ENCODE measurements at regions not wholly inside any gene's neighbourhood (a gene's known extent, or its start where the extent isn't known, plus 50 kb on each side); places are given as distances from the start of the nearest gene placed in this dataset.

DNA sequence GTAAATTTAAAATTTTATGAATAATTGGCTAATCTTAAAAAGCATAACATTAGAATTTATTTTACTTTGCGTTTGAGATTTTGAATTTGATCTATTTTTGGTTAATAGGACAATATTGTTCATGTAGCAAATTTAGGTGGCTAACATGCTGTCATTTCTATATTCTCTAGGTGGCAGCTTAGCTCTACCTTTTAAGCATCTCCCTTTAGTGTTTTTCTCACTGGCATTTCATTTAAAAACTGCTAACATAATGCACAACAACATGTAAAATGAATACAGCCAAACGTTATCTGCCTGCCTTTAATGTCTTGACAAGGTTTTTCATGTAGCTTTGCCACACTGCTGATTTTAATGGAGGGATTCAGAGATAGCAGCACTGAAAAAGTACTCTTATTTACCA lies 272.4 kb upstream of the FBXO33 start:
- TF ChIP-seq, protein P1, sequence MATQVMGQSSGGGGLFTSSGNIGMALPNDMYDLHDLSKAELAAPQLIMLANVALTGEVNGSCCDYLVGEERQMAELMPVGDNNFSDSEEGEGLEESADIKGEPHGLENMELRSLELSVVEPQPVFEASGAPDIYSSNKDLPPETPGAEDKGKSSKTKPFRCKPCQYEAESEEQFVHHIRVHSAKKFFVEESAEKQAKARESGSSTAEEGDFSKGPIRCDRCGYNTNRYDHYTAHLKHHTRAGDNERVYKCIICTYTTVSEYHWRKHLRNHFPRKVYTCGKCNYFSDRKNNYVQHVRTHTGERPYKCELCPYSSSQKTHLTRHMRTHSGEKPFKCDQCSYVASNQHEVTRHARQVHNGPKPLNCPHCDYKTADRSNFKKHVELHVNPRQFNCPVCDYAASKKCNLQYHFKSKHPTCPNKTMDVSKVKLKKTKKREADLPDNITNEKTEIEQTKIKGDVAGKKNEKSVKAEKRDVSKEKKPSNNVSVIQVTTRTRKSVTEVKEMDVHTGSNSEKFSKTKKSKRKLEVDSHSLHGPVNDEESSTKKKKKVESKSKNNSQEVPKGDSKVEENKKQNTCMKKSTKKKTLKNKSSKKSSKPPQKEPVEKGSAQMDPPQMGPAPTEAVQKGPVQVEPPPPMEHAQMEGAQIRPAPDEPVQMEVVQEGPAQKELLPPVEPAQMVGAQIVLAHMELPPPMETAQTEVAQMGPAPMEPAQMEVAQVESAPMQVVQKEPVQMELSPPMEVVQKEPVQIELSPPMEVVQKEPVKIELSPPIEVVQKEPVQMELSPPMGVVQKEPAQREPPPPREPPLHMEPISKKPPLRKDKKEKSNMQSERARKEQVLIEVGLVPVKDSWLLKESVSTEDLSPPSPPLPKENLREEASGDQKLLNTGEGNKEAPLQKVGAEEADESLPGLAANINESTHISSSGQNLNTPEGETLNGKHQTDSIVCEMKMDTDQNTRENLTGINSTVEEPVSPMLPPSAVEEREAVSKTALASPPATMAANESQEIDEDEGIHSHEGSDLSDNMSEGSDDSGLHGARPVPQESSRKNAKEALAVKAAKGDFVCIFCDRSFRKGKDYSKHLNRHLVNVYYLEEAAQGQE (IDR thresholded peaks at IDR 0.05; ENCODE audit: insufficient read depth in 1 of 2, low read depth in 2 of 2, low read length in 2 of 2), result no peak
- TF ChIP-seq TAF1 (IDR thresholded peaks at IDR 0.05; ENCODE audit: borderline replicate concordance, insufficient read depth, low read length), result no peak
- no peak for TF ChIP-seq POLR2AphosphoS5 (IDR thresholded peaks at IDR 0.05; ENCODE audit: low read depth, low read length)
- TF ChIP-seq SIN3A (IDR thresholded peaks at IDR 0.05; ENCODE audit: borderline replicate concordance, insufficient read depth, low read length), result no peak
- TF ChIP-seq FOXP2 (optimal IDR thresholded peaks at IDR 0.05; ENCODE audit: borderline replicate concordance, extremely low read depth, extremely low read length, insufficient read depth), result no peak

DNA sequence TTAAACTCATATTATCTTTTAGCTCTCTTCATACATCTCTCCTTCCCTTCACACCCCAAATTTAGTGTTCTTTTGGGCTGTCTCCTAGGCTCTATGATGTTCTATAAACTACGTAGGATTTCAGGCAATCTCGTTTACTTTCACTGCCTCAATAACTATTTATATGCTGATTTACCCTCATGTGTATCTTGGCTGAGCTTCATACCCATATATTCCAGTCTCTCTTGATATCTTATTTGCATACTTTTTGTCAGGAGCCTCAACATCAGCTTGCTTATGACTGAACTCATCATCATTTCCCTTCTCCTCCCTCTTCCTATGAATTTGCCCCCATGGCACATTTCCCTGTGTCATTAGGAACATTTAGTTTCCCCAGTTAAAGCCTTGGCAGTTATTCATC lies 262.1 kb upstream of the FBXO33 start:
- TF ChIP-seq FOXP2 (optimal IDR thresholded peaks at IDR 0.05; ENCODE audit: borderline replicate concordance, extremely low read depth, extremely low read length, insufficient read depth) (no peak), TAF1 (IDR thresholded peaks at IDR 0.05; ENCODE audit: borderline replicate concordance, insufficient read depth, low read length) (no peak)
- TF ChIP-seq, protein P1 (IDR thresholded peaks at IDR 0.05; ENCODE audit: insufficient read depth in 1 of 2, low read depth in 2 of 2, low read length in 2 of 2), result no peak

- no peak for TF ChIP-seq FOXP2 (optimal IDR thresholded peaks at IDR 0.05; ENCODE audit: borderline replicate concordance, extremely low read depth, extremely low read length, insufficient read depth)
- TF ChIP-seq TAF1 (IDR thresholded peaks at IDR 0.05; ENCODE audit: borderline replicate concordance, insufficient read depth, low read length), result no peak
- TF ChIP-seq, protein P1 (IDR thresholded peaks at IDR 0.05; ENCODE audit: insufficient read depth in 1 of 2, low read depth in 2 of 2, low read length in 2 of 2), result no peak
- no peak for TF ChIP-seq SIN3A (IDR thresholded peaks at IDR 0.05; ENCODE audit: borderline replicate concordance, insufficient read depth, low read length)
- no peak for TF ChIP-seq POLR2AphosphoS5 (IDR thresholded peaks at IDR 0.05; ENCODE audit: low read depth, low read length)
Observed at GRCh38 chr14:39683691-39684260, 251.5 kb upstream of the FBXO33 start.

DNA sequence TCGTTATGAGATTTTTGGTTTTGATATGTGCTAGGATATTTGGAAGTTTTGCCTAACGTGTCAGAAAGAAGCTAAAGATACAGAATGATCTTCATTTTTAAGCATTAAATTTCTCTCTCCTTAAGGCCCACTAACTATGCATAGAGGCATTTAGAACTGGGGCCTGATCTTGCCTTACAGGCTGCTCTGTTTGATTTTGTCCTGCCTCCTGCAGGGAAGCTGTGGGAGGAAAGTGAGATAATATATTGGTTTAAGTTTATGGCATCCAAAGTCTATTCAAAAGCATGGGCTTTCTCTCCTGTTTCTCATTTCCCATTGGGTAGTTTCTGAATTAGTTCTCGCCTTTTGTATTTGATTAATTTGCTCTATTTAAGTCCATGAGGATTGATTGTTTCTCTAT lies 250.3 kb upstream of the FBXO33 start:
- TF ChIP-seq, protein P1 (IDR thresholded peaks at IDR 0.05; ENCODE audit: insufficient read depth in 1 of 2, low read depth in 2 of 2, low read length in 2 of 2), result no peak
- TF ChIP-seq POLR2AphosphoS5 (IDR thresholded peaks at IDR 0.05; ENCODE audit: low read depth, low read length), result no peak
- TF ChIP-seq TAF1 (IDR thresholded peaks at IDR 0.05; ENCODE audit: borderline replicate concordance, insufficient read depth, low read length), result no peak

DNA sequence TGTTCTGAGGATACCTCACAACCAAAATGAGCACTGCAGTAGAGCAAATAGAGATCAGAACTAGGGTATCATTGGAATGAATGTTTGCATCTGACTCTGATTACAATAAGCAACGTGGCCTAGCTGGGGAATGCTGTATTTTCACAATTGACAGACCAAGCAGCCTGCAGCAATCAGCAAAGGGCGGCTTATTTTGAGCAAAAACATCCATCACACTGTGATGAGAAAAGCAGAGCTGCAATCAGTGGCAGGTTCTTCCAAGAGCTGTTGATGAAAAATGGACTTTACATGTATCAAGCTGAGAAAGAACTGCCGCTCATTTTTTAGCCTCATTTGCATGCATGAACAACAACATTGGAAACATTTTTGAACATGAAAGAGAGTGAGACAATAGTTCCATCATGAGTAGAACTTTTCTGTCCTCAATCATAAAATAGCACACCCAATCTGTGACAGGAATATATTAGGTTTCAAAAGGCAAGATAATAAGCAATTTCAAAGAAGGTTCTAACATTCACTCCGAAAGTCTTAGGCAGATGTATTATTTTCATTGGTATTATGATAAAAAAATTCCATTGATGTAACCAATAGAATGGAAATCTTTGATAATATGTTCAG lies 249.7 kb upstream of the FBXO33 start:
- no peak for TF ChIP-seq POLR2AphosphoS5 (IDR thresholded peaks at IDR 0.05; ENCODE audit: low read depth, low read length)
- TF ChIP-seq SIN3A (IDR thresholded peaks at IDR 0.05; ENCODE audit: borderline replicate concordance, insufficient read depth, low read length), result no peak
- TF ChIP-seq, protein P1 (IDR thresholded peaks at IDR 0.05; ENCODE audit: insufficient read depth in 1 of 2, low read depth in 2 of 2, low read length in 2 of 2), result no peak
- TF ChIP-seq TAF1 (IDR thresholded peaks at IDR 0.05; ENCODE audit: borderline replicate concordance, insufficient read depth, low read length), result no peak
- no peak for TF ChIP-seq FOXP2 (optimal IDR thresholded peaks at IDR 0.05; ENCODE audit: borderline replicate concordance, extremely low read depth, extremely low read length, insufficient read depth)

All from PFSK-1 (cell line).